Neural progenitor cell (in vitro differentiated cells): ENCODE measurements at regions not wholly inside any gene's neighbourhood (a gene's known extent, or its start where the extent isn't known, plus 50 kb on each side); places are given as distances from the start of the nearest gene placed in this dataset.

Experiments used
- DNase-seq: peaks from one replicate; pipeline ENCODE4 v3.0.0-alpha.2; 2016; ENCODE audit warnings: low spot score
- H2AFZ ChIP-seq: fragments of 200-600 bp; sonication (generic); replicated peaks from 2 replicates; pipeline ENCODE4 v1.6.1; 2016; ENCODE audit warnings: antibody characterized with exemption
- H3F3A ChIP-seq: fragments of 200-600 bp; sonication (generic); 2 replicates; pipeline ENCODE4 v1.6.1; 2016; ENCODE audit warnings: antibody characterized with exemption, low read depth
- H3K27ac ChIP-seq: fragments of 200-600 bp; sonication (generic); 2 replicates; pipeline ENCODE4 v1.5.1; 2016; ENCODE audit warnings: mild to moderate bottlenecking
- H3K27me3 ChIP-seq: fragments of 200-600 bp; sonication (generic); 2 replicates; pipeline ENCODE4 v1.6.1; 2016; ENCODE audit warnings: mild to moderate bottlenecking, moderate library complexity
- H3K36me3 ChIP-seq: fragments of 200-600 bp; sonication (generic); 2 replicates; pipeline ENCODE4 v1.5.1; 2016
- H3K4me1 ChIP-seq: fragments of 200-600 bp; sonication (generic); 2 replicates; pipeline ENCODE4 v1.6.1; 2016; ENCODE audit warnings: mixed run types
- H3K4me2 ChIP-seq: fragments of 200-600 bp; sonication (generic); 2 replicates; pipeline ENCODE4 v1.6.1; 2016
- H3K4me3 ChIP-seq: fragments of 200-600 bp; sonication (generic); 2 replicates; pipeline ENCODE4 v1.5.1; 2016
- H3K79me2 ChIP-seq: fragments of 200-600 bp; sonication (generic); 2 replicates; pipeline ENCODE4 v1.6.1; 2016; ENCODE audit warnings: low read depth
- H3K9ac ChIP-seq: fragments of 200-600 bp; sonication (generic); 2 replicates; pipeline ENCODE4 v1.6.1; 2016
- H3K9me3 ChIP-seq: fragments of 200-600 bp; sonication (generic); 2 replicates; pipeline ENCODE4 v1.5.1; 2016; ENCODE audit warnings: low read depth
- H4K20me1 ChIP-seq: fragments of 200-600 bp; sonication (generic); 2 replicates; pipeline ENCODE4 v1.6.1; 2016; ENCODE audit warnings: low read depth
- H3K27ac Mint-ChIP-seq: 3 replicates; pipeline ENCODE4 v1.8.0; 2021; ENCODE audit warnings: mixed read lengths
- H3K27me3 Mint-ChIP-seq: 2 replicates; pipeline ENCODE4 v1.8.0; 2022; ENCODE audit warnings: low read depth, mild to moderate bottlenecking, inconsistent platforms, moderate library complexity, mixed read lengths; ENCODE audit not compliant: insufficient read depth
- H3K36me3 Mint-ChIP-seq: 3 replicates; pipeline ENCODE4 v1.8.0; 2021; ENCODE audit warnings: mixed read lengths
- H3K4me1 Mint-ChIP-seq: 3 replicates; pipeline ENCODE4 v1.8.0; 2021; ENCODE audit warnings: mixed read lengths
- H3K4me3 Mint-ChIP-seq: 3 replicates; pipeline ENCODE4 v1.8.0; 2021; ENCODE audit warnings: mild to moderate bottlenecking, moderate library complexity, mixed read lengths
- H3K9me3 Mint-ChIP-seq: 3 replicates; pipeline ENCODE4 v1.8.0; 2020; ENCODE audit warnings: mixed read lengths
- CTCF ChIP-seq: fragments of 200-600 bp; sonication (generic); IDR thresholded peaks from 2 replicates; pipeline ENCODE4 v1.5.1; 2017; ENCODE audit warnings: antibody characterized with exemption, mild to moderate bottlenecking
- EZH2 ChIP-seq: fragments of 200-600 bp; sonication (generic); IDR thresholded peaks from 2 replicates; pipeline ENCODE4 v1.6.1; 2017; ENCODE audit warnings: antibody characterized with exemption, mild to moderate bottlenecking, moderate library complexity
- EZH2phosphoT487 ChIP-seq: fragments of 200-600 bp; sonication (generic); IDR thresholded peaks from 2 replicates; pipeline ENCODE4 v1.6.1; 2017; ENCODE audit warnings: antibody characterized with exemption

DNA sequence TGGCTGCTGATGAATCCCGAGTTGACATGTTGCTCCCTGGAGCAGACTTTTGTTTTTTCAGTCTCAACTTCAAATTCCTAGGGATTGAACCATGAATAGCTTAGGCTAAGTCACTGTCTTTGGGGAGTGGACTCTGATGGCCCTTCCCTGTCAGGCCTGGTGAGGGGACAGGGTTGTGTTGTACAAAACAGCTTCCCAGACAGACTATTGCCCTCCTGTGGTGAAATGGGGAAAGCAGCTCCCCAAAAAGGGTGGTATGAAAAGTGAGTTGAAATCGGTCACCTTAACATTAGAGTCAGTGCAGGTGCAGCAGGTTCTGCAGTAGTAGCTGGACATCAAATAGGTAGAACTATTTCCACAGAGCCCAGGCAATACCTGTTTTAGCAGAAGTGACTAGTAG is 775.6 kb downstream of the ROBO2 start:
- no peak overlapping the region for H3K27ac Mint-ChIP-seq
- Histone ChIP-seq H3K79me2 (no peaks in the 10 kb centered on the region), H3K27me3 (no peaks in the 10 kb centered on the region), H3K9me3 (no peaks in the 10 kb centered on the region), H3K4me2 (no peak overlapping the region), H4K20me1 (no peaks in the 10 kb centered on the region), H3K4me3 (no peak overlapping the region), H3F3A (no peaks in the 10 kb centered on the region), H2AFZ (no peak overlapping the region), H3K4me1 (no peaks in the 10 kb centered on the region), H3K36me3 (no peaks in the 10 kb centered on the region), H3K27ac (no peak overlapping the region), H3K9ac (no peak overlapping the region)
- TF ChIP-seq CTCF (peak; percentile 53), EZH2phosphoT487 (no peak)
- H3K9me3 Mint-ChIP-seq = no peaks in the 10 kb centered on the region
- H3K27me3 Mint-ChIP-seq = no peaks in the 10 kb centered on the region
- peak; percentile 51 for DNase-seq
- H3K36me3 Mint-ChIP-seq = no peaks in the 10 kb centered on the region
- peaks cover 2% of the 10 kb centered on the region for H3K4me1 Mint-ChIP-seq
- H3K4me3 Mint-ChIP-seq = no peak overlapping the region

DNA sequence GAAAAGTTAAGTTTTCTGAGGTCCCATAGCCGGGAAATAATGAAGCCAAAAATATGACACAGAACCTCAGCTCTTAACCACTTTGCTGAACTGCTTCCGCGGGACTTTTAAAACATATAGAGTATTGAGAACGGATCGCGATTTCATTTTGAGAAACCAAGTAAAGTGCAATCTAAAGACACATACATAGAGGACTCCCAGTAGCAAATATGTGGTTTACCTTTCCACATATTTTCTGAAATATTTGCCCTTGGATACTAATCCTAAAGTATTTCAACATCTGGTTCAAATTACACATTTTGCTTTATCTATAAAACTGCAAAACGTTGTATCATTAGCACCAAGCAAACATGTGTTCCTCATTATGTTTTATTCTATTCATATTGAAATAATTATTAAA is 776.5 kb downstream of the ROBO2 start:
- H3K27me3 ChIP-seq = no peaks in the 10 kb centered on the region
- H4K20me1 ChIP-seq = no peaks in the 10 kb centered on the region
- no peak for DNase-seq
- Mint-ChIP-seq H3K36me3 (no peaks in the 10 kb centered on the region), H3K4me1 (peaks cover 2% of the 10 kb centered on the region), H3K27me3 (no peaks in the 10 kb centered on the region), H3K27ac (no peak overlapping the region), H3K9me3 (no peaks in the 10 kb centered on the region), H3K4me3 (no peak overlapping the region)
- H3K4me1 ChIP-seq = no peaks in the 10 kb centered on the region
- H3K9ac ChIP-seq = no peak overlapping the region
- no peaks in the 10 kb centered on the region for H3K9me3 ChIP-seq
- H3K36me3 ChIP-seq = no peaks in the 10 kb centered on the region
- no peak overlapping the region for H3K27ac ChIP-seq
- no peak overlapping the region for H2AFZ ChIP-seq
- TF ChIP-seq EZH2phosphoT487 (no peak), CTCF (no peak), EZH2 (no peak)
- no peak overlapping the region for H3K4me2 ChIP-seq
- no peak overlapping the region for H3K4me3 ChIP-seq
- H3K79me2 ChIP-seq = no peaks in the 10 kb centered on the region
- H3F3A ChIP-seq = no peaks in the 10 kb centered on the region

DNA sequence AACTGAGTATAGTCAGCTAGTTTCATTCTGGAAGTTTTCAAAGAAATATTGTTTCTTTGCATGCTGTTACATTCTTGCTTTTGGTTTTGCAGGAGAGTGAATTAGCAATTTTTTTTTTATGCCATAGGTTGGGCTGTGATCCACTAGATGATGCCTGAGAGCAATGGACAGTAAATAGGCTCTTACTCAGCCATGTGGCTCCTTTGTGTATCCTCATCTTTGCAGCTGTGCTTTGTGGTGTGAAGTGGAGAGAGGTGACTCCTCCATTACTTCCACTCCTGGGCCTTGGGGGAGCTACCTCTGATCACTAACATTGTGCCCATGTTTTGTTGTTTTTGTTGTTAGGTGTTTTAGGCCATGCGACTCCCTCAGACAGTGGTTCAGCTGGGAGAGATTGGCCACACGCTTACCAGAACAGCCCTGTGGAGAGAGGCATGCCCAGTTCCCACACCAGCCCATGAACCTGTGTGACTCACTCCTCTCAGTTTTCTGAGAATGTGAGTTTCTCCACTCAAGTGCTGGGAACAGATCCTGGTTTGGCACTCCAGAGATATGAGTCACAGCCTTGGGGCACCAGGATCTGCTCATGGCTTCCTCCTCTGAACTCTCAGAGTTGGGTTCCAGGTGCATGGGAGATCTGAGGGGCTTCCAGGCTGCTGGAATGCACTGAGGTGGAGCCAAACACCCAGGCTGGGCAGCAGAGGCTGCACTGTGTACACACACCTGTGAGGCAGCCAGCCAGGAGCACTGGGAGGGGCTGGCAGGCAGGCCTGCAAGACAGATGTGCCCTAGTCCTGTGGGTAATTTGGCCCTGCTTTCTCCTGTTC is 785.3 kb downstream of the ROBO2 start:
- H3F3A ChIP-seq = no peaks in the 10 kb centered on the region
- peaks cover 8% of the 10 kb centered on the region for H3K9me3 ChIP-seq
- no peak overlapping the region for H3K27ac Mint-ChIP-seq
- no peak overlapping the region for H3K9ac ChIP-seq
- H2AFZ ChIP-seq = no peak overlapping the region
- H3K4me1 Mint-ChIP-seq = peaks cover under 1% of the 10 kb centered on the region
- H3K36me3 Mint-ChIP-seq = no peaks in the 10 kb centered on the region
- H3K27ac ChIP-seq = no peak overlapping the region
- no peaks in the 10 kb centered on the region for H3K79me2 ChIP-seq
- no peak for DNase-seq
- TF ChIP-seq EZH2phosphoT487 (no peak), CTCF (no peak), EZH2 (no peak)
- H3K27me3 Mint-ChIP-seq = peaks cover 6% of the 10 kb centered on the region
- no peaks in the 10 kb centered on the region for H3K4me1 ChIP-seq
- H3K9me3 Mint-ChIP-seq = peaks cover 27% of the 10 kb centered on the region
- no peaks in the 10 kb centered on the region for H3K36me3 ChIP-seq
- no peaks in the 10 kb centered on the region for H3K27me3 ChIP-seq
- H3K4me3 Mint-ChIP-seq = no peak overlapping the region
- no peak overlapping the region for H3K4me3 ChIP-seq
- no peak overlapping the region for H3K4me2 ChIP-seq
- H4K20me1 ChIP-seq = no peaks in the 10 kb centered on the region
